Heart left ventricle (tissue), 13 donors: ENCODE measurements at regions not wholly inside any gene's neighbourhood (a gene's known extent, or its start where the extent isn't known, plus 50 kb on each side); places are given as distances from the start of the nearest gene placed in this dataset.

Experiments used
- CTCF ChIP-seq, 12 donors: fragments of 200-600 bp; sonication (generic) in 4 of 12; IDR thresholded peaks; one replicate each; pipeline versions ENCODE4 v1.5.0 to v1.8.0; 2018 to 2022; ENCODE audit warnings: antibody characterized with exemption in 12 of 12, mild to moderate bottlenecking in 5 of 12
- POLR2A ChIP-seq, 2 donors: fragments of 450-650 bp; IDR thresholded peaks; one replicate each; pipeline ENCODE4 v1.6.1; 2017; ENCODE audit warnings: antibody characterized with exemption in 2 of 2, mild to moderate bottlenecking in 2 of 2, moderate library complexity in 2 of 2
- donor health status: ischemic (EF 13 %, LVEDD 7.1; RV severe dilation, severe dysfunction).
- donor health status: DM: no; HTN: yes; CAD: no.
- donor health status: DM: no; HTN: no; CAD: no.
- donor health status: ischemic (EF 25% LVEDD 6.9; RV normal size, moderate dysfunction).
- donor health status: ischemic (EF 25% LVEDD 5.7; RV mildly dilated, moderate dysfunction).
- donor health status: ischemic (EF 35%, LVEDD 5.7; RV mildly dilated, moderate dysfunction).
- donor health status: nonischemic (EF 11% LVEDD 7.7; RV severe dilation, severe dysfunction).
- donor health status: DM: yes; HTN: yes; CAD: no.
- donor health status: PGD.
- donor health status: ischemic (EF 29% LVEDD 5.4; RV normal size, mild dysfunction).
- donor health status: nonischemic (EF 23%, LVEDD 6.1; RV moderate dilation, normal function).

- TF ChIP-seq CTCF (IDR thresholded peaks at IDR 0.05) (no peak), POLR2A (IDR thresholded peaks at IDR 0.05) (no peak)
These were observed 1150.8 kb upstream of the FANCL start for GRCh38 chr2:59391896-59392295.
